Activated CD4-positive, alpha-beta T cell treated with anti-CD3 and anti-CD28 coated beads for 36 hours (primary cell): ENCODE measurements at regions not wholly inside any gene's neighbourhood (a gene's known extent, or its start where the extent isn't known, plus 50 kb on each side); places are given as distances from the start of the nearest gene placed in this dataset.
"Not testable (repeated sequence)": the region's sequence is repeated elsewhere in the genome, so short reads cannot be mapped to it uniquely, and the experiment has no call there.

Experiments
- ATAC-seq: fragments of 200-7000 bp; cut with Tn5 transposase; one replicate; pipeline ENCODE4 v1.10.0; 2021; ENCODE audit warnings: mild to moderate bottlenecking, moderate library complexity
- CTCF ChIA-PET: fragments of 350-600 bp; sonication (Branson Sonifier 250); formaldehyde crosslinking; loops from one replicate; lab custom pipeline; 2021; ENCODE audit warnings: antibody characterized with exemption; lab: Charles Lee
- POLR2A ChIA-PET: fragments of 350-600 bp; sonication (Branson Sonifier 250); formaldehyde crosslinking; loops from one replicate; lab custom pipeline; 2021; ENCODE audit warnings: antibody characterized with exemption, inconsistent platforms; lab: Charles Lee
- DNase-seq: peaks from one replicate; pipeline ENCODE4 v3.0.0-alpha.2; 2020
- H3K27ac Mint-ChIP-seq: one replicate; pipeline ENCODE4 v1.8.0; 2021; ENCODE audit warnings: mixed read lengths
- H3K27me3 Mint-ChIP-seq: one replicate; pipeline ENCODE4 v1.8.0; 2021; ENCODE audit warnings: mixed read lengths
- H3K36me3 Mint-ChIP-seq: one replicate; pipeline ENCODE4 v1.8.0; 2021; ENCODE audit warnings: low read depth, mixed read lengths
- H3K4me1 Mint-ChIP-seq: one replicate; pipeline ENCODE4 v1.8.0; 2021; ENCODE audit warnings: mixed read lengths
- H3K4me3 Mint-ChIP-seq: one replicate; pipeline ENCODE4 v1.8.0; 2021; ENCODE audit warnings: mild to moderate bottlenecking, moderate library complexity, mixed read lengths
- H3K9me3 Mint-ChIP-seq: one replicate; pipeline ENCODE4 v1.8.0; 2021; ENCODE audit warnings: low read depth, mixed read lengths
- intact Hi-C, 2 experiments: fragments of 100-400 bp; cut with DNase I in 1 of 2; cut with micrococcal nuclease in 1 of 2; formaldehyde crosslinking; loops; one replicate each; pipeline versions ENCODE4 v1.14.2 to v1.15.1; 2022 to 2024; cut with DNase I, micrococcal nuclease

GRCh38 chr2:15758848-15759247, 167.2 kb downstream of the DDX1 start:
- no peak for DNase-seq
- no peaks in the 10 kb centered on the region for H3K9me3 Mint-ChIP-seq
- POLR2A ChIA-PET = no interaction called here
- no peak for ATAC-seq
- peaks cover 3% of the 10 kb centered on the region for H3K27me3 Mint-ChIP-seq
- no peak overlapping the region for H3K4me3 Mint-ChIP-seq
- no peak overlapping the region for H3K27ac Mint-ChIP-seq
- intact Hi-C loops = no loop called here
- no peaks in the 10 kb centered on the region for H3K4me1 Mint-ChIP-seq
- CTCF ChIA-PET = no interaction called here
- no peaks in the 10 kb centered on the region for H3K36me3 Mint-ChIP-seq

- DNase-seq = no peak
- Mint-ChIP-seq H3K27ac (no peak overlapping the region), H3K9me3 (no peaks in the 10 kb centered on the region), H3K27me3 (peaks cover 3% of the 10 kb centered on the region), H3K4me3 (no peak overlapping the region), H3K4me1 (no peaks in the 10 kb centered on the region), H3K36me3 (no peaks in the 10 kb centered on the region)
- ATAC-seq = no peak
- ChIA-PET POLR2A (no interaction called here), CTCF (no interaction called here)
- intact Hi-C loops = no loop called here
These were observed 167.7 kb downstream of the DDX1 start for GRCh38 chr2:15759385-15759784.

- POLR2A ChIA-PET, H3K4me3 Mint-ChIP-seq, H3K9me3 Mint-ChIP-seq, DNase-seq, H3K27me3 Mint-ChIP-seq, H3K27ac Mint-ChIP-seq, H3K4me1 Mint-ChIP-seq, H3K36me3 Mint-ChIP-seq, CTCF ChIA-PET, ATAC-seq, intact Hi-C loops: not testable (repeated sequence)
These were observed 168.1 kb downstream of the DDX1 start for GRCh38 chr2:15759791-15760190.

GRCh38 chr2:15760232-15760910, 168.7 kb downstream of the DDX1 start:
- intact Hi-C loops = no loop called here
- Mint-ChIP-seq H3K27me3 (peaks cover 2% of the 10 kb centered on the region), H3K4me3 (no peak overlapping the region), H3K36me3 (no peaks in the 10 kb centered on the region), H3K27ac (no peak overlapping the region), H3K4me1 (no peaks in the 10 kb centered on the region), H3K9me3 (no peaks in the 10 kb centered on the region)
- CTCF ChIA-PET = interaction anchor here (0.5 kb wide), 1 partner anchor 32 kb away, joined by 4 read pairs; no protein-coding TSS in a partner anchor
- POLR2A ChIA-PET = no interaction called here
- DNase-seq (no peak), ATAC-seq (no peak)

GRCh38 chr2:15761056-15761455, 169.4 kb downstream of the DDX1 start:
- no peak overlapping the region for H3K27ac Mint-ChIP-seq
- H3K27me3 Mint-ChIP-seq = peaks cover 2% of the 10 kb centered on the region
- no peak overlapping the region for H3K4me3 Mint-ChIP-seq
- ChIA-PET CTCF (interaction anchor here (0.5 kb wide), 1 partner anchor 32 kb away, joined by 4 read pairs; no protein-coding TSS in a partner anchor), POLR2A (no interaction called here)
- intact Hi-C loops = no loop called here
- H3K9me3 Mint-ChIP-seq = no peaks in the 10 kb centered on the region
- DNase-seq (no peak), ATAC-seq (no peak)
- no peaks in the 10 kb centered on the region for H3K4me1 Mint-ChIP-seq
- H3K36me3 Mint-ChIP-seq = no peaks in the 10 kb centered on the region

- CTCF ChIA-PET = no interaction called here
- Mint-ChIP-seq H3K27me3 (peaks cover under 1% of the 10 kb centered on the region), H3K4me3 (no peak overlapping the region), H3K27ac (no peak overlapping the region), H3K36me3 (no peaks in the 10 kb centered on the region), H3K9me3 (no peaks in the 10 kb centered on the region), H3K4me1 (no peaks in the 10 kb centered on the region)
- ATAC-seq = no peak
- POLR2A ChIA-PET = no interaction called here
- DNase-seq = no peak
- intact Hi-C loops = no loop called here
These were observed 170.2 kb downstream of the DDX1 start for GRCh38 chr2:15761910-15762309.

GRCh38 chr2:15762449-15762848, 170.8 kb downstream of the DDX1 start:
- H3K4me1 Mint-ChIP-seq = no peaks in the 10 kb centered on the region
- H3K36me3 Mint-ChIP-seq = no peaks in the 10 kb centered on the region
- no peaks in the 10 kb centered on the region for H3K9me3 Mint-ChIP-seq
- DNase-seq (no peak), ATAC-seq (no peak)
- no peak overlapping the region for H3K4me3 Mint-ChIP-seq
- H3K27me3 Mint-ChIP-seq = no peaks in the 10 kb centered on the region
- ChIA-PET CTCF (no interaction called here), POLR2A (no interaction called here)
- H3K27ac Mint-ChIP-seq = no peak overlapping the region
- intact Hi-C loops = no loop called here

GRCh38 chr2:15763106-15763821, 171.6 kb downstream of the DDX1 start:
- ATAC-seq = no peak
- ChIA-PET POLR2A (no interaction called here), CTCF (no interaction called here)

GRCh38 chr2:15763822-15764682, 172.4 kb downstream of the DDX1 start:
- POLR2A ChIA-PET = no interaction called here
- Mint-ChIP-seq H3K4me1 (no peaks in the 10 kb centered on the region), H3K36me3 (no peaks in the 10 kb centered on the region), H3K9me3 (no peaks in the 10 kb centered on the region), H3K27me3 (peaks cover 4% of the 10 kb centered on the region), H3K27ac (no peak overlapping the region), H3K4me3 (no peak overlapping the region)
- CTCF ChIA-PET = no interaction called here
- intact Hi-C loops = no loop called here
- DNase-seq (no peak), ATAC-seq (no peak)

More at GRCh38 chr2:15763106-15763821, 171.6 kb downstream of the DDX1 start:
- intact Hi-C loops = no loop called here
- no peak overlapping the region for H3K27ac Mint-ChIP-seq
- no peaks in the 10 kb centered on the region for H3K9me3 Mint-ChIP-seq
- H3K4me3 Mint-ChIP-seq = no peak overlapping the region
- no peaks in the 10 kb centered on the region for H3K36me3 Mint-ChIP-seq
- no peak for DNase-seq
- H3K4me1 Mint-ChIP-seq = no peaks in the 10 kb centered on the region
- peaks cover 4% of the 10 kb centered on the region for H3K27me3 Mint-ChIP-seq

GRCh38 chr2:15764683-15765011, 173.0 kb downstream of the DDX1 start:
- Mint-ChIP-seq H3K36me3 (no peaks in the 10 kb centered on the region), H3K4me1 (no peaks in the 10 kb centered on the region), H3K9me3 (no peaks in the 10 kb centered on the region), H3K27ac (no peak overlapping the region), H3K27me3 (peaks cover 4% of the 10 kb centered on the region), H3K4me3 (no peak overlapping the region)
- DNase-seq (no peak), ATAC-seq (no peak)
- intact Hi-C loops = no loop called here
- CTCF ChIA-PET = interaction anchor here (0.8 kb wide), 1 partner anchor 70 kb away, joined by 3 read pairs; no protein-coding TSS in a partner anchor
- POLR2A ChIA-PET = no interaction called here

GRCh38 chr2:15765211-15765610, 173.5 kb downstream of the DDX1 start:
- ChIA-PET CTCF (interaction anchor here (0.8 kb wide), 1 partner anchor 70 kb away, joined by 3 read pairs; no protein-coding TSS in a partner anchor), POLR2A (no interaction called here)
- intact Hi-C loops = no loop called here
- no peak for ATAC-seq
- no peaks in the 10 kb centered on the region for H3K9me3 Mint-ChIP-seq
- no peak overlapping the region for H3K27ac Mint-ChIP-seq
- H3K27me3 Mint-ChIP-seq = peaks cover 4% of the 10 kb centered on the region
- H3K36me3 Mint-ChIP-seq = no peaks in the 10 kb centered on the region
- H3K4me1 Mint-ChIP-seq = no peaks in the 10 kb centered on the region
- no peak for DNase-seq
- no peak overlapping the region for H3K4me3 Mint-ChIP-seq
